Glomerular visceral epithelial cell (primary cell): ENCODE measurements at regions not wholly inside any gene's neighbourhood (a gene's known extent, or its start where the extent isn't known, plus 50 kb on each side); places are given as distances from the start of the nearest gene placed in this dataset.

ENCODE experiments used
- DNase-seq: peaks from one replicate; pipeline ENCODE4 v3.0.0-alpha.2; 2016; ENCODE audit errors: extremely low spot score

DNA sequence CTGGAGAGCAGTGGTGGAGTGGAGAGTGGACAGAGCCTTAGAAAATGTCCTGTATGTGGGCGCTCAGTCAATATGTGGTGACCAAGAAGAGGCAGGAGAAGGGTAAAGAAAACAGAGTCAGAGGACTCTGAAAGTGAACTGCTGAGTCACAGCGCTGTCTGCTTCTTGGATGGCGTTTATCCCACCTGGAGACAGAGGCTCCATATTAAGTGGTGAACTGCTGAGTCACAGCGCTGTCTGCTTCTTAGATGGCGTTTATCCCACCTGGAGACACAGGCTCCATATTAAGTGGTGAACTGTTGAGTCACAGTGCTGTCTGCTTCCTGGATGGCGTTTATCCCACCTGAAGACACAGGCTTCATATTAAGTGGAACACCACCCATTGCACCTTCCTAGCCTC, 119.3 kb upstream of the RALGAPA2 start:
- DNase-seq = no peak

DNA sequence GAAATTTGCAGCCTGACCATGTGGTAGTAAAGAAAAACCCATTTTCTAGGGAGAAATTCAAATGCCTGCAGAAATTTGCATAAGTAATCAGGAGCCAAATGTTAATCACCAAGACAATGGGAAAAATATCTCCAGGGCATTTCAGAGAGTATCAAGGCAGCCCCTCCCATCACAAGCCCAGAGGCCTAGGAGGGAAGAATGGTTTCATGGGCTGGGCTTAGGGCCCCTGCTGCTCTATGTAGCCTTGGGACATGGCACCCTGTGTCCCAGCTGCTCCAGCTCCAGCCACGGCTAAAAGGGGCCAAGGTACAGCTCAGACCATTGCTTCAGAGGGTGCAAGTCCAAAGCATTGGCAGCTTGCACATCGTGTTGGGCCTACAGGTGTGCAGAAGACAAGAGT, 117.2 kb upstream of the RALGAPA2 start:
- DNase-seq = no peak

DNA sequence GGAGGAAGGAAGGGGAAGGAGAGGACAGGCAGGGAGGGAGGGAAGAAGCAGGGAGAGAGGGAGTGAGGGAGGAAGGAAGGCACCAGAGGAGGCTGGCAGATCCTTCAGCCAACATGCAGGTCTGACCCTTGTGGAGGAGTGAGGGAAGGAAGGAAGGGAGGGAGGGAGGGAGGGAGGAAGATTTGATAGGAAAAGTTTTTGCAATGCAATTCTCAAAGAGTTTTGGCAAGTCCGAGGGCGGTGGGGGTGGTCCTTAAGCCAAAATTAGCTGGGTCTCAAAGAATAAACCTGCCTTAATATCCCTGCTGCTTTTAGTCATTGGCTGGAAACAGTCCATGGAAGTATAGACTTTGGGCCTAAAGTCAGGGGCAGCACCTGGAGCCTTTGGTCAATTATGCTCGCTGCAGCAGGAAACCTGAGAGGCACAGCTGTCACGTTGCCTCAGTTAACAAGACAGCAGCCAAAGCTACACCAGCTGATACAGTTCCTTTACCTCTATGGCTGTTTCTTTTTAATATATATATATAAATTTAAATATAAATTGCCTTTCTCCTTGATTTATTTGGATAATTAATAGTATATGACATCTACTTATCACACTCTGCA, 115.7 kb upstream of the RALGAPA2 start:
- DNase-seq = no peak

DNA sequence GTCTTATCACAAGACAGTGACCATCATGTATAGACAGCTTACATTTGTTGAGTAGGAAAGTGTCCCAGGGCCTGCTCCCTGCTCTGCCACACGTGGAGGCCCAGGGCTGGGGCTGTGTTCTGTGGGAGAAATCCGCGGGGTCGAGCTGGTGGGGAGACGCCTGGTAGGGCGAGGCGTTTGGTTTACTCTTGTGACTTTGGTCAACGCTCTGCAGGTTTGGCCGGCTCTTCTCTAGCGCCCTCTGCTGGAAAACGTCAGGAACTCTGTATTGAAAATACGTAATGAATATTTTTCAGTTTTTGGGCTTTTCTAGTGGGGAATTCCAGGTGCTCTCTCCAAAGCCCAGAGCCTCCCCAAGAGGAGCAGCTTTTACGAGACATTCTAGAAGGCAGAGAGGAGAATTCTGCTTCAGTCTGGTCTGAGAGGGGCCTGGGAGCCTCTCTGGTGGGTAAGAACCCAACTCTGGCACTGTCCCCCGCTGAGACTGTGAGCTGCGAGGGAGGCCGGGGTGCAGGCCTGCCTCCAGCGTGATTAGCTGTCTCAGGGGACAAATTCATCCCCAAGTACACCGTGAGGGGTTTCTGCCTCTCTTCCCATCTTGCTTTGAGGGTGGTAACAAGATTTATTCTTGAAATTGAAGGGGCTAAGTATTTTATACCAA, 112.6 kb upstream of the RALGAPA2 start:
- peak; percentile 35 for DNase-seq

DNA sequence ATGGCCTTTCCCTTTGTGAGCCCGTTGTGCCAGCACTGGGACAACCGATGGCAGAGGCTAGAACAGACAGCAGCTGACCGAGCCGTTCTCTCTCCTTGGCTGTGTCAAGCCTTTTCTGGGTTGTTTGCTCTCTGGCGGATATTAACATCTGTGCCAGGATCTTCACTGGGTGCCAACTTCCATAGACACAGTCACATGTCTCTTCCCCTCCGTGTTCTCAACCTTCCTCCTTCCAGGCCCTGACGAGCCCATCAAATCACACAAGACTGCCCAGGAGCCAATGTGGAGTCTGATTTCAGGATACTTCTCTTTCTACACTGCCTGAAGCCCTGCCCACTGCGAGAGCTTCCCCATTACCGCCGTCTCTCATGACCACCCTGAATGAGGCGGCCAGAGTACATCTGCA, 111.0 kb upstream of the RALGAPA2 start:
- no peak for DNase-seq

DNA sequence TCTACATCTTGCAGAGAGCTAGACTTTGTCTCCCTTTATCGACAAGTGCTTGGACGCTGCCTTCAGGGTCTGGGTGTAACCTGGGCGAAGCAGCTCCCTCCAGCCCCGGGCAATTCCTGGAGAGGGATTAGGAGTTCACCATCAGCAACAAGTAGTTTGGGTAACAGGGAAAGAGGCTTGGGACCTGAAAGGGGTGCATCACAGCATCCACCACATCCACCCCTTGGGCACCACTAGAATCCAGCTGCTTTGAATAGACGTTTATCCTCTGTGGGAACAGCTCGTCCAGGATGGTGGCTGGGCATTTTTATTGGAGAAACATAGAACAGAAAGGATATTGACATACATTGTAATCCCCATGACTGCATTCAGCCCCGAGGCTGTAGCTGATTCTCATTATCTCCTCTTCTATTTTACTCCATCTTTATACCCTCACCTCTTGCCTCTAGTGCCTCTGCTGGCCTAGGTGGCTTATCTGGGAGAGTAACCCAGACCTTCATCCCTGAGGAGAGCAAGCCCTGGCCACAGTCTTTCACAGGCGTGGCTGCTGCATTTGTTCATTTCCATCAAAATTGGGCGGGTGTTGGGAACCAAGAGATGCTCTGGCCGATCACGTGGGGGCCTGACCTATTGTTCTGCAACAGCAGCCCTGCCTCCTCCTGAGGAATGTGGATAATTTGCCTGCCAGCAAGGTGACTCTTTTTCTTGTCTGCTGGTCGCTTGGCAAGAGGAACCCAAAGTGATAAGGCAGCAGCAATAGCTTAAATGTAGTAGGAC, 109.2 kb upstream of the RALGAPA2 start:
- no peak for DNase-seq

DNA sequence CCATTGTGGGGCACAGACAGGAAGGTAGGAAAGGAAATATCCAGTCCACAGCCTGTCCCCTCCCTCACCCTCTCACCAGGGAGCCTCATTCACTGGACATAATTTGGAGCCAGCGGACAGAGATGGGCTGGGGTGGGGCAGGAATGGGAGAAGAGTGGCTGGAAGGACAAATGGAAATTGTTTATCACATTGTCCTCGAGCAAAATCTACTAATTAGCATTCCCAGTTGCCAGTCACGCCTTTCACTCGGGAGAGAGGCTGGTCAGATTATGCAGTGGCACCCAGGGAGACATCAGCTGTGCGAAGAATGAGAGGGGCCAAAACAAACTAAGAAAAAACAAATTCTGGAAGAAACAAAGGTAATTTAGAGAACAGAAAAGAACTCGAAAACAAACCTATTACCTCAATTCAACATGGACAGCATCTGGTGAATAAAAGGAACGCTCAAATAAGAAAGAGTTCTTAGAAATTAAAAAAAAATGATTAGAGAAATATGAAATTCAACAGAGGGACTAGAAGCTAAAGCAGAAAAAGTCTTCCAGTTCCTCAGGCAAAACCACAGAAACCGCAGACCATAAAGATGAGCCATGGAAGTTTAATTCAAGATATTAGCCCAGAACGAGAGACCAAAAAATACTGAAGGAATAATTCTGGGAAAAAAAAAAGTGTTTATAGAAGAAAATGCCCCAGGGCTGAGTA, 108.5 kb upstream of the RALGAPA2 start:
- no peak for DNase-seq

DNA sequence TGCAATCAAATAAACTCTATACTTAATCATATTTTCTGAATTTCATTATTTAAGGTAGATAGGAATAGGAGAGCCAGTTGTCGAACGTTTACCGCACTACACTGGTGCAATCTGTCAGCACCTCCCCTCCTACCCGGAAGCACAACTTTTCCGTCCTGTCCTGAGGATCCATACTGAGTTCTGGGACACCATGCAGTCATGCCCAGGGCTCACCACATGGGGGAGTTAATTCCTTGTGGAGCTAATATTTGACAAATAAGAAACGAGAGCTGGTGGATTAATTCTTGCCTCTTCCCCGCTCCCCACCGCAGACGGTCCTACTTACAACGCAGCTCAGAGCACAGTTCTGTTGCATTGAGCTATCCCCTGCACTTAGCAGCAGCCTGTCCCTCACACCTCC, 107.7 kb upstream of the RALGAPA2 start:
- DNase-seq = peak; percentile 22

DNA sequence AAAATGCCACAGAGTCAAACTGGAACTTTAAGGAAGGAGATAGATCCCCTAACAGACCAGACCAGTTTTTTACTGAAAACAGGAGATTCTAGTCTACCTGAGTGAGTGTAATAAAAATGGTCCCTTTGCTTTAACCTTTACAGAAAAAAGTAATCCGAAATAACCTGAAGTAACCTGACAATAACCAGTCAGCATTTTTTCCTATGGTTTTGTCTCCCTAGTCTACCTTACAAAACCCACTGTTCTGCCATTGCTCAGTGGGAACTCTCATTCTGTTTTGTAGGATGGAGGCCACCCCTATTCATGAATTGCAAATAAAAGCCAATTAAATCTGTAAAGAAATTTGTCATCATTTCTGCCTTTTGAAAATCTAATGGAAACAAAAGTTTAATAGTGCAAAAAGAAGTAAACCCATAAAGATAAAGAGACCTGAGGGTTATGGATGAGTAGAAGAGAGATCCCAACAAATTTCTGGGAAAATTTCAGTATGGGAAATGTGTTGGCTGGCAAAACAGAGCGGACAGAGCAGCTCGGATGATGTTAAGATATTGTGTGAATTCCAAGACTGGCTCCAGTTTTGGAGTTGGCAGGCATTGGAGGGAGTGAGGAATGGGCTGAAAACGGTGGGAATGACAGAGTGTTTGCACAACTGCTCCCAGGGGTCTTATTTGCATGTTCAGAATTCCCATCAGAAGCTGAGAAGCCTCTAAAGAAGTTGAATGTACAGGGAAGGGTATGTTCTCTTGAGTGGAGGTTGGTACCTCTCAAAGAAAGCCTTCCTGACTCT, 104.7 kb upstream of the RALGAPA2 start:
- no peak for DNase-seq

DNA sequence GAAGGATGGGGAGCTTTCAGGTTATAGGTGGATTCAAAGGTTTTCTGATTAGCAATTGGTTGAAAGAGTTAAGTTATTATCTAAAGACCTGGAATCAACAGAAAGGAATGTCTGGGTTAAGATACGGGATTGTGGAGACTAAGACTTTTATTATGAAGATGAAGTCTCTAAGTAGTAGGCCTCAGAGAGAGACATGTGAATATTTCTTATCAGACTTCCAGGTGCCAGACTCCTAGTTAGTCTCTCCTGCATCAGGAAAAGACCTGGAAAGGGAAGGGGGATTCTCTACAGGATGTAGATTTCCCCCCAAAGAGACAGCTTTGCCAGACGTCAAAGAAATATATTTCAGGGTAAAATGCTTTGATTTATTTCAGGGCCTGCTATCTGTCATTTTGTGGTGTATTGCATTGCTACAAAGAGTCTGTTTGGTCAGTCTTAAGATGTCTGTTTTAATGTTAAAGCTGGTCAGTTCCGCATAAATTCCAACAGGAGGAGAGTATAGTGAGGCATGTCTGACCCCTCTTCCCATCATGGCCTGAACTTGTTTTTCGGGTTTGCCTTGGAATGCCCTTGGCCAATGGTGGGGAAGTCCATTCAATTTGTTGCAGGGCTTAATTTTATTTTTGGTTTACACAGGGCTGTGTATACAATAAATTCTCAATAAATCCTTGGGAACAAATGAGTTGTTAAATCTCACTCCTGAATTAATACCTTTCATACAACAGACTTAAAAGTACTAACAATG, 103.4 kb upstream of the RALGAPA2 start:
- DNase-seq = no peak

DNA sequence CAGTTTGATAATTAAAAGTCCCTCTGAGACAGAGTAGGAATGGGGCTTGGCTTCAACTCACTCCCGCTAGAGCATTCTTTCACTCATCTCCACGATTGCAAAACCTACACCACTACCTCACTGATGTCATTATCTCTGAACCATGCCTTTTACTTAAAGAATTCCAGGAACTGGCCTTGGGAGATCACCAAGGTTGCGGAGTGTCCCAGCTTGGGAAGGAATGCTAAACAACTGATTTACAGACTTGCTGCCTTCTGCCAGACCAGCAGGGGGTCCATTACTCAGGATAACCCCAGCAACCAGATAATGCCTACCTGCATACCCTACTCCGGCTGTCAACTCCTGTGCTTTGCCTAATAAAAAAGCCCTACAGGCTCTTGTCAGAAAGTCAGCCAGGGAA, 102.2 kb upstream of the RALGAPA2 start:
- peak; percentile 27 for DNase-seq

DNA sequence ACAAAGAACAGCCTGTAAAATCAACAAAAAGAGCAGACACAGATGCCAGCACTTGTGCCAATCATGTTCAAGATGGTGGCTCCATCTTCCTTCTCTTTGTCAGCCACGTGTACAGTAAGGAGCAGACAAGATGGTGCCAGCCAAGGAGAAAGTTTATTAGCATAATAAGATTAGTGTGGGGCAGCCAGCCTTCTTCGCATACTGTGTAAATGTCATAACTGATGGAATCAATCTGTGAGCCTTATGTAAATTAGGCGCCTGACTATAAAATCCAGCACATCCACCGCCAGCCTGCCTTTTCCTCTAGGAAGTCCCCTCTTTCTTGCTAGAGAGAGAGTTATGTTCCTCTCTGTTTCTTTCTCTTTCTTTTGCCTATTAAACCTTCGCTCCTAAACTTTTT, 99.7 kb upstream of the RALGAPA2 start:
- DNase-seq = no peak

DNA sequence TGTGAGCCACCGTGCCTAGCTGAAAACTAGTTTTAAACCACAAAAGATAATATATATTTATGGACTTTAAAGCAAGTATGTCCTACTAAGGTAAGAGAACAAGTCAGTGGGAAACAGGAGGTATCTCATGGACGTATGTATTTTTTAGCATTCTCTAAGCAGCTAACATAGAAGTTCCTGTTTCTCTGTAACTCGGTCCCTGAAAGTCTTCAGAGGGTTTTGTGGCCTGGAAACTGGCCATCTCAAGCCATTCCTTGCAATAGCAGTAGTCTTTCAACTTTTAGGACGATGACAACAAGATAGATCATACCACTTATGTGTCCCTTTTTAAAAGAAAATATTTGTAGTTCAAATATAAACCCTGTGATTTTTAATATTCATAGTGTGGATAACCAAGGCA, 95.6 kb upstream of the RALGAPA2 start:
- DNase-seq = no peak

DNA sequence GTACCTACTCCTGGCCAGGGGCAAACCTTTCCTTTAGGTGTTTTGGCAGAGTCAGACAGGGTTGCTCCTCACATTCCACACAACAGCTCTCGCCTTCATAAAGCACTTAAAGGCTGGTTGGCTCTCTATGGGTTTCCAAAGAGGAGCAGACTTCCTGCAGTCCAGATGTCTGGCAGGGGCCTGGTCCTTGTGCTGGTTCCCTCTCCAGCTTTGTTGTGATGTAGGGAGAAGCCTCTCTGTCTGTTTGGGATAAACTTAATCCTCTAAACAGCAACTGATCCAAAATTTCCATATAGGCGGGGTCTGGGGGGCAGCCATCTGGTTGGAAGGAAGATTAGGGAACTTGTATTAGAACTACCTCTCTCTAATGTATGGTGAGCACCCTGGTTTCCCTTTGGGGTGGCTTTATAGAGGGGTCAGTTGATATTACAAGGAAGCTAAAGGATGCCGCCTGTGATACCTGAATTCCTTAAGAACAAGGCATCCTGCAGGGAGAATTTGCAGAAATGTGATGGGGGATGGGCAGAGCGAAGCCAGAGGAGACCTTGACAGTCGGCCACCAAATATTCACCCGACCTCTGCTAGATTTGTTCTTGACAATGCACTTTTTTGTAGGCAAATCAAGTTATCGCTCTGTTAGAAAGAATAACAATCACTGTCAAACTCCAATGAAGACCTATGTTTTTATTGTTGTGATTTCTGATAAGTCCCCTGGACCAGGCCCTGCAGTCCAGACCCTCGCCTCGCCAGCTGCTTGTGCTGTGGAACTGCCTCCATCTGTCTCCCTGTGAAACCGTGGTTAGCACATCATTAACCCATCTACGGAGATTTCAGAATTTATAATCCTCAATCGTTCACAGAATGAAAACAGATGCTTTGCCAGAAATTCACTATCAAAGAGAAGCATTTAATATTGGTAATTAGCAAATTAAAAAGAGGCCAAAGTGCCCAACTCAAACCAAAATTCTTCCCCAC, 94.0 kb upstream of the RALGAPA2 start:
- DNase-seq = no peak

DNA sequence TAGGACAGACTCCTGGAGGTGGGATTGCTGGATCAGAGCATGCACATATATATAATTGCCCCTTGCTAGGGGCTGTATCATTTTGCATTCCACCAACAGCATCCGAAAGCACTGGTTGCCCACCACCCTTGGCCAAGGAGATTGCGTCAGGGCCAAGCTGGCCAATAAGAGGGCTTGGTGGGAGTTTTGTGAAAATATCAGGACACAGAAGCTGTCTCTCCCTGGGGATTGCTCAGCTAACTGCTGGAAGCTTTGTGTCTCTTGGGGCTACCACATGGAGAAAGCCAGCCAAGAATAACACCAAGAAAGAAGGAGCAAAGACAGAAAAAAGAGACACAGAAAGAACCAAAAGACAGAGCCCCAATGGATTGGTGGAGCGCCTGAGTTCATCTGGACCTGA, 90.6 kb upstream of the RALGAPA2 start:
- DNase-seq = no peak

DNA sequence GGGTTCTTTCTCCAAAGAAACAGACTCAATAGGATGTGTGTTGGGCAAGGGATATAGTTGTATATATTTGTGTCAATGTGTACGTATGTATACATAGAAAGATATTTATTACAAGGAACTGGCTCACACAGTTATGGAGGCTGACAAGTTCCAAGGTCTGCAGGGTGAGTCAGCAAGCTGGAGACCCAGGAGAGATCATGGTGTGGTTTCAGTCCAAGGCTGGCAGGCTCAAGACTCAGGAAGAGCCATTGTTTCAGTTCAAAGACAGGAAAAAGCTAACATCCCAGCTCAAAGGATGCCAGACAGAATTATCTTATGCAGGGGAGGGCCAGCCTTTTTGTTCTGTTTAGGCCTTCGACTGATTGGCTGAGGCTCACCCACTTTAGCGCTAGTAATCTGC, 89.9 kb upstream of the RALGAPA2 start:
- no peak for DNase-seq

DNA sequence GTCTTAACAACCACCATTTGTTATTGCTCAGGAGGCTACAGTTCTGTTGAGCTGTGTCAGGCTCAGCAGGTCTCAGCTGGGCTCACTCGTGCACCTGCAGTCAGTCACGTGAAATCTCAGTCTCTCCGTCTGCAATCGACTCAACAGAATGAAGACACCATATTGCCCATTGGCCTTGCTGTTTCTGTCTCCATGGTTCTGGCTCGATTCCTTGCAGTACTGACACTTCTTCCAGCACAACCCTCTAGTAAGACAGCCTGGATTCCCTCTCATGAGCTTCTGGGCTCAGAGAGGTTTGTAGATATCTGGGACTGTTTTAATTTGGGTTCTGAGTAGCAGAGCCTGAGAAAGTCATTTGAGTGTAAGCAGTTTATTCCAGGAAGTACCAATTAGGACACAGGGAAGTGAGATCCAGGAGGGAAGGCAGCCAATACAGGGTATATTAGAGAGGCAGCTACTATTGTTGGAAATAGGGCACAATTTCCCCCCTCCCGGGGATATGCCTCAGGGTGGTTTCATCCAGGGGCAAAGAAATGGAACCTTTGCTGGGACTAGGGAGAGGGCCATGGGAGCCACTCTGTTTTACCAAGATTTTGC, 87.4 kb upstream of the RALGAPA2 start:
- no peak for DNase-seq

DNA sequence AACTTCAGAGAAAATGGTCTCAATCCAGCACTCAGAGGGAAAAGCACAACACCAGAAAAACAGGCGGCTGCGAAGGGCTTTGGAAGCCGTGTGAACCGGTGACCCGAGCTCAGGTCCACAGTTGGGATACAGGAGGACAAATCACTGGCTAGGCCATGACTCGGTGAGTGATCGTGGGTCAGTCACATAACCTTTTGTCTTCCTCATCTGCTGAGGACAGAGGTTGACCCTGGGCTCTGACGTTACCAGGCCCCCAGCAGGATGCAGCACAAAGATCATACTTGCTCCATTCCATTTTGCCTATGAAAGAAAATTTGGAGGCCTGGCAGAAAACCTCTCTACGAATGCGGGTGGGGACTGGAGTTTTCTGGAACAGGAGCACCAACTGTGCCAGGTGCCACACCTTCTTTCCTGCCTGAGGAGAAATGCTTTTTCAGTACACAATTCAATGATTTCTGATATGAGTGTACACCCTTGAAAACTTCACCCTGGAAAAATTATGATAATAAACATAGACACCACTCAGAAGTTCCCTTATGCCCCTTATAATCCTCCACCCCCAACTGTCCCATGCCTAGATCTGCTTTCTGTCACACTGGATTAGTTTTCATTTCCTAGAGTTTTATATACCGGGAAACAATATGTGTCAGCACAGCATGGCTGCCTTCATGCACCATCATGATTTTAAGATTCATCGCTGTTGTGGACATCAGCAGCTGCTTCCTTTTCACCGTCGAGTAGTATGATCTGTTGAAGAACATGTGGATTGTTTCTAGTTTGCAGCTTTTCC, 85.3 kb upstream of the RALGAPA2 start:
- no peak for DNase-seq
